GM21723 (cell line): ENCODE measurements at regions not wholly inside any gene's neighbourhood (a gene's known extent, or its start where the extent isn't known, plus 50 kb on each side); places are given as distances from the start of the nearest gene placed in this dataset.

Experiments used
- ATAC-seq: cut with Tn5 transposase; IDR thresholded peaks from one replicate; pipeline ENCODE4 v1.9.1; 2021; ENCODE audit warnings: mild to moderate bottlenecking, moderate library complexity; ENCODE audit not compliant: unreplicated experiment

DNA sequence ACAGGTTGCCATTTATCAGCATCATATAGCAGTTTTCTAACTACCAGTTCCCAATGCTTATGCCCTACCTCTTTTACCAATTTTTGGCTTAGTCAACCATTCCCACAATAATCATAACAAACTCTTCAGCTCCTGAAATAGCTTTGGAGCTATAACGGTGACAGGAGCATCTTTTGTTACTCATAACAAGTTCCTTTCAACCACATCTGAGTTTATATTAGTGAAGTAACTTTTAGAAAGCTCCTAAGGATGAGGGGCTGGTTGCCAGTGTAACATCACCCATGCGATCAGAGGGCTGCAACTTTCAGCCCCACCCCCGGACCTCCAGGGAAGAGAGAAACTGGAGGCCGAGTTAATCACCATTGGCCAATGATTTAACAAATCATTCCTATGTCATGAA is 495.3 kb upstream of the RASGRP1 start:
- no peak for ATAC-seq

DNA sequence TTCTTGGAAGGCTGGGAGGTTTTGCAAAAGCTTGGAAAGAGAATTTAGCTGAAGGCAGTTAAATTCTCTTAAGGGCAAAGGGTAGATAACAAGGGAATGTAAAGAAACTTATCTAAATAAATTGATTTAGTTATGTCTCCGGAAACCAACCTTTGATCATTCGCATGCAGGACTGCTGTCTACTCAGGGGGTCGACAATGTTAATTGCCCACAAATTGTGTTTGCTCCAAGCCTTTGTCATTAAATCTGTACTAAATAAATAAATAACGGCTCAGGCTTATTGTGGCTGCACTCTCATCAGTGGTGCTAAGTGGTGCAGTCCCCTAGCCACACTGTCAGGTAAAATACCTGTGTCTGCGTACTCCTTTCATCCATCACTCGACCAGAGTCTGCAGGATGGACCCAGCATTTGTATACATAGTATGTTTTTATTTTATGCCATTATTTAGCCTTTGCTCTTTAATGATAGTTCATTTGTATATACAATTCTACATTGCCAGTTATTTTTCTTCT is 497.4 kb upstream of the RASGRP1 start:
- ATAC-seq, result no peak

GRCh38 chr15:39066677-39067076 is 502.1 kb upstream of the RASGRP1 start:
- ATAC-seq, result no peak

DNA sequence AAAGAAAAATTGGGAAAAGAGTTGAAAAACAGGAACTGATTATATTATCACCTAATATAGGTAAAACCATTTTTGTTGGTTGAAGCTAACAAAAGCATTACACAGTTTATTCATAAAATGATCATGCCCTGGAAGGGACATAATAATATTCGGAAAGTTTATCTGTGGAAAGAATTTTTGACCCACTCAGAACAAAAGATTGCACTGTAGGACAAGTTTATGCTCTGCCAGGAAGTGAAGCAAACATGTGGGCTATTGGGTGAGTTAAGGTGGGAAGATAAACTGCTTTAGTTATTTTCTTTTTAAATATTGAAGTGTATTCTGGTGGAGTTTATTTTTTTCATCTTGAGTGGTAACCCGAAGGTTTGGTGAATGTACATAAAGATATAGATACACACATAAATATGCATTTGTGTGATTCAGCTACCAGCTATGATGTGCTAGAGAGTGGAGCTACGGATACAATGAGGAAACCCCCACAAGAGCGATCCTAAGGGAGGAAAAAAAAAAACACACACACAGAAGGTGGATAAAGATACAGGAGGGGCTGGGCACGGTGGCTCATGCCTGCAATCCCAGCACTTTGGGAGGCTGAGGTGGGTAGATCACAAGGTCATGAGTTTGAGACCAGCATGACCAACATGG is 506.4 kb upstream of the THBS1 start:
- no peak for ATAC-seq

DNA sequence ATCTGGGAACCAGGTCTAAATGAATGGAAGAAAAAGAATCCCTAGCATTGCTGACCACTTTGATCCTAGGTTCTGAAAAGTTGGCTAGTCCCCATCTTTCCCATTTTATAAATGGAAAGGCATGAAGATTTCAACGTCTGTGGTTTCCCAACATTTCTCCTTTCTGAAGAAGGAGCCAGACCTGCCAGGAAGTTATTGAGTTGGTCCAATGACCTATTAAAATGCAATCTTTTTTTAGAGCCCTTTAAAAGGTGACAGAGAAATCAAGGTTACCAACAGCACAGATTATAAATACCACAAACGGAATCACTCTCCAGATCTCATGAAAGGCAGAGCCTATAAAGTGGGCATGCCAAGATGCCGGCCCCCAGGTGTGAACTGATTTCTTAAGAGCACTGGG is 505.6 kb upstream of the THBS1 start:
- ATAC-seq, result no peak

DNA sequence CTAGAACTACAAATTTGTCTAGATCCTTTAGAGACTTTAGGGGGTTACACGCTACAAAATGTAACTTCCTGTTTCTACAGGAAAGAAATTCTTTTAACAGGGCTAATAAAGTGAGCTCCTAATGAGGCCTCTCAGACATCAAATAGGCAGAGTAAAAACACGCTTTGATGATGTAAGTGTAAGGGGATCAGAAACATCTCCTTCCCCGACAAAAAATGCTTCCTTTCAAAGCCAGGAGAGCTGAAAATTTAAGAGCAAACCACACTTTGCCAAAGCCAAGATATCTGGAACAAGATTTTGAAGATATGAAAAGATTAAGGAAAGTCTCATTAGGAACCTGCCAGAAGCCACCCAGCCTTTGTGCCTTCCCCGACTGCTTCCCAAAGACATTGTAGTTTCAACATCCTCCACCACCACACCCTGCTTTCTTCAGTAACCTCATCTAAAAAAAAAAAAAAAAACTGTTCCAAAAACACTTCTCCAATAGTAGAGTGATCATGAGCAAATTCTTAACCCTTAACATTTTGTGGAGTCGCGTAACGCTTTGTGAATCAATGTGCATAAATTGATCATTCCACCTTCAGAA is 505.0 kb upstream of the THBS1 start:
- ATAC-seq, result no peak

DNA sequence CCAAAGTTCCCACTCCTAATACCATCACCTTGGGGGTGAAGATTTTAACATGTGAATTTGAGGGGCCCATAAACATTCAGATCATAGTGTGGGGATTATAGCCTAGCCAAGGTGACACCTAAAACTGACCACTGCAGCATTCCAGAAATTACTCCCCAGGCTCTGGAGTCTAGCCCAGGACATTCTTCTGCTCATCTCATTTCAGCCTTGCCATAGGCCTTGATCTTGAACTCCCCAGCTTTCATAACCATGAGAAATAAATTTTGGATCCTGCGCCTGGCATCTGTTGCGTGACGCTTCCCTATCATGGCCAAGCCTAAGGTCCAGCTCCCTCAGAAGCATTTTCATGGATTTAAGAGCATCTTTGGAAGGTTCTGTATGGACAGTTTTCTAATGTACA is 502.9 kb upstream of the THBS1 start:
- no peak for ATAC-seq

GRCh38 chr15:39079296-39079847 is 501.5 kb upstream of the THBS1 start:
- no peak for ATAC-seq

DNA sequence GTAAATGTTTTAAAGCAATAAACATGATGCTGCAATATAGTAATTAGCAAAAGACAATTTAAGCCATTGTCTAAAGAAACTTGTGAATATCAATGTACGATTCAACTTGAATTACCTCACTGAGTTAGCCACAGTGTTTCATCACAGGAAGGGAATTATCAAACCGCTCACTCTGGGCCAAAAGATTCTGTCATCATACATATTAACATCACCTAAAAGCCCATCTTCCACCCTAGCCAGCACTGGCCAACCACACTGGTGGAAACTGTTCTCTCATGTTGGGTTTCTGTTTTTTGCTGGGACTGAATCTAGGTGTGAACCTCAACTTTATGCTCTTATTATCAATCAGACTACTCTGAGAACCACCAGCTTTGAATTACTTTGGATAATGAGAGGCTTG is 497.7 kb upstream of the THBS1 start:
- ATAC-seq, result no peak

- ATAC-seq, result no peak
Measured at GRCh38 chr15:39084674-39085530, 496.0 kb upstream of the THBS1 start.

DNA sequence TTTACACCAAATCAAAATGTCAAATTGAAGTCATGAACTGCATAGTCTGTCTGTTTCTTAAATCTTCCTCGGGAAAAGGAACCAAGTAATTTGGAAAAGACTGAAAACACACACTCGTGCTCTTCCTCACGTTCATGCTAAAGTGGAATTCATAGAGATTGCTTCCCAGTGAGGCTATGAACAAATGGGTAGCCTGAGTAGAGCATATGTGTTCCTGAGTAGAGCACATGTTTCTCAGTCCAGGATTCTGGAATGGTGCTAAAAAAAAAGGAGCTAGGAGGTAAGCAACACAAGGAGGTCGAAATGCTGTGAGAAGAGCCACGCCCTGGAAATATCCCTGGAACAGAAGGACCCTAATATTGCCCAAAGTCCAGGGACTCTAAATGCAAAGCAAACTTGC is 494.2 kb upstream of the THBS1 start:
- ATAC-seq, result no peak

GRCh38 chr15:39088156-39088555 is 492.7 kb upstream of the THBS1 start:
- ATAC-seq, result no peak

DNA sequence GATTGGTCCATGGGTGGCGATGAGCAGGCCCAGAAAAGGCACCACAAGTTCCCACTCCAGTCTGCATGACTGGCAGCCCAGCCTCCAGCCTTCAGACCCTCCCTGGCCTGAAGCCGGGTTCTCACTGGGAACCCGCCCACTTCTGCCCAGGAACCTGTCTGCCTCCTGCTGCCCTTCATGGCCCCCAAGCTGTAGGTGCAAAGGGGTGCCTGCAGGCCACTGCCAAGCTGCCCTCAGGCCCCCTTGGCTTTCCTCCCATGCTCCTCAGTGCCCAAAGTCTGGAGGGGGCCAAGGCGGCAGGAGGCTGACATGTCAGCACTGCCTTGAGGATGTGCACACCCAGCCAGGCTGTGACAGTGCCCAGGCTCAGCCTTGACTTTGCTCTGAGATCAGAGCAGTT is 488.5 kb upstream of the THBS1 start:
- no peak for ATAC-seq

DNA sequence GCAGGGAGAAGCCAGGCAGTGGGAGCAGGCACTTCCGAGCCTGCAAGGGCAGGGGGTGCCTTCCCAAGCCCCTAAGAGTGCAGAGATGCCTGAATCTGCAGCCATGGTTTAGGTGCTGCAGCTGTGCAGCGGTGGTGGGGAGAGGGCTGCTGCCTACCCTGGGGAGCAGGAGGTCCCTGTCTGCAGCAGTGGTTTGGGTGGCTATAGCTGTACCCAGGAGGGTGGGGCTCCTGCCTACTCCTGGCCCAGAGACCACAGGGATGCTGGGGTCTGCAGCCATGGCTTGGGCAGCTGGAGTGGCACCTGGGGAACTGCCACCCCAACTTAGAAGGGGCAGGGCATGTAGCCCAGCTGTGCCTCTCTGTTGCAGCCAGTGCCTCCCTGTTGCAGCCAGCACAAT is 488.1 kb upstream of the THBS1 start:
- ATAC-seq, result no peak

- ATAC-seq, result no peak
Measured at GRCh38 chr15:39094116-39094515, 486.8 kb upstream of the THBS1 start.

- no peak for ATAC-seq
Measured at GRCh38 chr15:39095218-39095879, 485.5 kb upstream of the THBS1 start.

DNA sequence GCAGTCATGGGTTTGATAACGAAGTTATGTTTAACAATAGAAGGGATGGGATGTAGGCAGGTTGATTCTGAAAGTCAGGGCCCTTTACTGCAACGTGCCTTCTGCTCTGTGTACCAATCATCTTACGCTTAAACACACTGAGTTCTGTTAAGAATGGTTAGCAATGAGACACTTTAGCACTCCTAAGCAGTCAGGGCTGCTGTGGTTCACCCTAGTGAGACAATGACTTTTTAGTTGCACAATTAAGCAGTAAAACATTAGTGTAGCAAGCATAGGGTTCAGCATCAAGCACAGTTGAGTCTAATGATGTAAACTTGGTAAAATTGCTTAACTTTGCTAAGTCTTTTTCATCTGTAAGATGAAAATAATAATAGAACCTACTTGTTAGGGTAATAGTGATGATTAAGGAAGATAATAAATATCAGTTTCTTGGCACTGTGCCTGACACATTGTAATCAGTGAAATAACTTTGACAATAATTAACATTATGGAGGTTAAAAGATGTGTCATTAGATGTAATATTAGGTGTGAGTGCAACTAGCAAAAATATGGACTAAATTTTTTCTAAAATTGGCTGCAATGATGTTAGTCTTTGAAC is 484.2 kb upstream of the THBS1 start:
- no peak for ATAC-seq

- no peak for ATAC-seq
Measured at GRCh38 chr15:39099524-39099923, 481.4 kb upstream of the THBS1 start.

GRCh38 chr15:39100106-39100660 is 480.7 kb upstream of the THBS1 start:
- ATAC-seq, result no peak

GRCh38 chr15:39102431-39102830 is 478.4 kb upstream of the THBS1 start:
- ATAC-seq, result no peak
